Panc1 (cell line): ENCODE measurements at regions not wholly inside any gene's neighbourhood (a gene's known extent, or its start where the extent isn't known, plus 50 kb on each side); places are given as distances from the start of the nearest gene placed in this dataset.

Source experiments
- ATAC-seq: fragments of 200-7000 bp; cut with Tn5 transposase; 2 replicates; pipeline ENCODE4 v1.9.1; 2020; ENCODE audit warnings: mild to moderate bottlenecking, moderate library complexity
- BruUV-seq: library from RNA; stranded (reverse); fragments of 400-500 nt; replicated peaks from 2 replicates; lab custom pipeline; 2021; lab: Mats Ljungman, UMichigan
- CTCF ChIA-PET: fragments of 300-600 bp; sonication (Branson Sonifier 250); formaldehyde crosslinking; loops from one replicate; lab custom pipeline; 2022; ENCODE audit warnings: antibody characterized with exemption; lab: Charles Lee
- POLR2A ChIA-PET: fragments of 300-600 bp; sonication (Branson Sonifier 250); formaldehyde crosslinking; loops from one replicate; lab custom pipeline; 2022; ENCODE audit warnings: antibody characterized with exemption; lab: Charles Lee
- DNase-seq: peaks from one replicate; pipeline ENCODE4 v3.0.0-alpha.2; 2010; ENCODE audit warnings: low read depth, low spot score
- H3K27ac ChIP-seq: 2 replicates; pipeline ENCODE4 v1.5.1; 2011; ENCODE audit warnings: mild to moderate bottlenecking, low read length, inconsistent platforms
- H3K27me3 ChIP-seq: fragments of 200-500 bp; sonication (Bioruptor generic); 2 replicates; pipeline ENCODE4 v1.6.0; 2014; ENCODE audit warnings: low read length, inconsistent platforms; ENCODE audit not compliant: control insufficient read depth, insufficient read depth
- H3K36me3 ChIP-seq: fragments of 200-500 bp; sonication (Bioruptor generic); 2 replicates; pipeline ENCODE4 v1.5.1; 2014; ENCODE audit warnings: inconsistent platforms, mild to moderate bottlenecking, low read length, moderate library complexity; ENCODE audit not compliant: control insufficient read depth, insufficient read depth
- H3K4me1 ChIP-seq: 2 replicates; pipeline ENCODE4 v1.5.1; 2011; ENCODE audit warnings: inconsistent platforms, mild to moderate bottlenecking, low read length, moderate library complexity; ENCODE audit not compliant: control insufficient read depth, insufficient read depth
- H3K4me3 ChIP-seq, 2 experiments: 2 replicates each; pipeline ENCODE4 v1.5.1; 2011 to 2012; ENCODE audit warnings: low read depth in 2 of 2, low read length in 2 of 2, mild to moderate bottlenecking in 2 of 2, inconsistent platforms in 1 of 2, moderate library complexity in 1 of 2
- H3K9me3 ChIP-seq: fragments of 200-500 bp; sonication (Bioruptor generic); 2 replicates; pipeline ENCODE4 v1.5.1; 2014; ENCODE audit warnings: low read depth, mild to moderate bottlenecking, inconsistent platforms, low read length, moderate library complexity; ENCODE audit not compliant: control insufficient read depth, insufficient read depth
- CTCF ChIP-seq: fragments of 450-650 bp; IDR thresholded peaks from 2 replicates; pipeline ENCODE4 v1.5.1; 2017; ENCODE audit warnings: mild to moderate bottlenecking
- POLR2AphosphoS5 ChIP-seq: IDR thresholded peaks from 2 replicates; pipeline ENCODE4 v1.6.1; 2012; ENCODE audit warnings: mild to moderate bottlenecking, low read depth, low read length, moderate library complexity
- REST ChIP-seq, 2 experiments: IDR thresholded peaks; 2 replicates each; pipeline ENCODE4 v1.6.1; 2011 to 2012; ENCODE audit warnings: low read depth in 2 of 2, control low read depth in 1 of 2, low read length in 1 of 2, mild to moderate bottlenecking in 1 of 2, moderate library complexity in 1 of 2; ENCODE audit not compliant: insufficient read depth in 1 of 2
- SIN3A ChIP-seq: IDR thresholded peaks from 2 replicates; pipeline ENCODE4 v1.6.1; 2012; ENCODE audit warnings: low read depth, mild to moderate bottlenecking, low read length, moderate library complexity, borderline replicate concordance; ENCODE audit not compliant: insufficient read depth
- TCF7L2 ChIP-seq: IDR thresholded peaks from 2 replicates; pipeline ENCODE4 v1.6.1; 2011; ENCODE audit warnings: mild to moderate bottlenecking, low read depth, low read length, inconsistent platforms
- in situ Hi-C: cut with HindIII; loops from 2 replicates; pipeline ENCODE4 v1.10.0; 2016; ENCODE audit warnings: low sequenced_read_pairs, low pct_unique_long_range_greater_than_20kb
- intact Hi-C: fragments of 100-400 bp; cut with micrococcal nuclease; formaldehyde crosslinking; loops from one replicate; pipeline ENCODE4 v1.10.0; 2022; ENCODE audit not compliant: unreplicated experiment

- DNase-seq (no peak), ATAC-seq (no peak)
- H3K27me3 ChIP-seq, result peaks cover 39% of the 10 kb centered on the region
- POLR2A ChIA-PET, result no interaction called here
- CTCF ChIA-PET, result no interaction called here
- intact Hi-C loops (no loop called here), in situ Hi-C loops (no loop called here)
- no peak overlapping the region for H3K27ac ChIP-seq
- no TSS peak for BruUV-seq
- no peaks in the 10 kb centered on the region for H3K9me3 ChIP-seq
- no peaks in the 10 kb centered on the region for H3K4me1 ChIP-seq
- no peaks in the 10 kb centered on the region for H3K36me3 ChIP-seq
- H3K4me3 ChIP-seq, result no peak overlapping the region
- TF ChIP-seq POLR2AphosphoS5 (no peak), TCF7L2 (no peak), SIN3A (no peak), CTCF (no peak), REST (IDR thresholded peaks at IDR 0.05; ENCODE audit: insufficient read depth in 1 of 2, low read depth in 2 of 2, low read length in 1 of 2) (no peak)
Observed at GRCh38 chr2:239682518-239682917, 281.7 kb upstream of the HDAC4 start.

GRCh38 chr2:239679755-239680154, 278.9 kb upstream of the HDAC4 start:
- in situ Hi-C loops, result no loop called here
- POLR2A ChIA-PET, result no interaction called here

More at GRCh38 chr2:239679755-239680154, 278.9 kb upstream of the HDAC4 start:
- H3K4me1 ChIP-seq, result no peaks in the 10 kb centered on the region
- no peak for DNase-seq
- peaks cover 30% of the 10 kb centered on the region for H3K27me3 ChIP-seq
- H3K36me3 ChIP-seq, result no peaks in the 10 kb centered on the region
- BruUV-seq, result no TSS peak
- ATAC-seq, result no peak
- intact Hi-C loops, result no loop called here
- TF ChIP-seq SIN3A, result no peak
- no peak for TF ChIP-seq POLR2AphosphoS5
- no peak for TF ChIP-seq CTCF
- no peak for TF ChIP-seq TCF7L2
- TF ChIP-seq REST (IDR thresholded peaks at IDR 0.05; ENCODE audit: insufficient read depth in 1 of 2, low read depth in 2 of 2, low read length in 1 of 2), result no peak
- H3K4me3 ChIP-seq, result no peak overlapping the region
- CTCF ChIA-PET, result no interaction called here
- no peak overlapping the region for H3K27ac ChIP-seq
- H3K9me3 ChIP-seq, result no peaks in the 10 kb centered on the region
